Gastroesophageal sphincter (tissue), 3 donors: ENCODE measurements at regions not wholly inside any gene's neighbourhood (a gene's known extent, or its start where the extent isn't known, plus 50 kb on each side); places are given as distances from the start of the nearest gene placed in this dataset.

Experiments used
- CTCF ChIP-seq, 4 experiments: fragments of 200-600 bp in 2 of 4; fragments of 450-650 bp in 2 of 4; sonication (generic) in 1 of 4; IDR thresholded peaks; one replicate each; pipeline ENCODE4 v1.5.1; 2017 to 2019; ENCODE audit warnings: antibody characterized with exemption in 4 of 4, mild to moderate bottlenecking in 2 of 4, moderate library complexity in 2 of 4
- EP300 ChIP-seq: sonication (generic); formaldehyde crosslinking; IDR thresholded peaks from one replicate; pipeline ENCODE4 v1.6.1; 2017; ENCODE audit warnings: antibody characterized with exemption, mild to moderate bottlenecking
- POLR2A ChIP-seq, 2 donors: fragments of 450-650 bp; IDR thresholded peaks; one replicate each; pipeline ENCODE4 v1.6.1; 2017; ENCODE audit warnings: antibody characterized with exemption in 2 of 2, mild to moderate bottlenecking in 2 of 2, moderate library complexity in 1 of 2
- POLR2AphosphoS5 ChIP-seq: sonication (generic); formaldehyde crosslinking; IDR thresholded peaks from one replicate; pipeline ENCODE4 v1.6.1; 2017; ENCODE audit warnings: antibody characterized with exemption

GRCh38 chr5:167886196-167886595 lies 405.2 kb upstream of the WWC1 start:
- TF ChIP-seq CTCF (IDR thresholded peaks at IDR 0.05) (no peak), POLR2AphosphoS5 (no peak), POLR2A (IDR thresholded peaks at IDR 0.05) (no peak), EP300 (no peak)
